Uterus (tissue), 3 donors: ENCODE measurements at regions not wholly inside any gene's neighbourhood (a gene's known extent, or its start where the extent isn't known, plus 50 kb on each side); places are given as distances from the start of the nearest gene placed in this dataset.

ENCODE experiments used
- DNase-seq, 2 donors: peaks; one replicate each; pipeline ENCODE4 v3.0.0-alpha.2; 2019 to 2020
- H3K27ac ChIP-seq, 2 donors: fragments of 200-600 bp; sonication (generic); 1 replicate in 1 of 2; 2 replicates in 1 of 2; pipeline ENCODE4 v1.5.1; 2016 to 2018
- H3K27me3 ChIP-seq, 2 donors: fragments of 200-600 bp; sonication (generic); one replicate each; pipeline ENCODE4 v1.5.1; 2018 to 2019; ENCODE audit warnings: control low read depth in 1 of 2
- H3K36me3 ChIP-seq, 2 donors: fragments of 200-600 bp; sonication (generic); one replicate each; pipeline ENCODE4 v1.5.1; 2019; ENCODE audit warnings: control low read depth in 1 of 2
- H3K4me1 ChIP-seq, 2 donors: fragments of 200-600 bp; sonication (generic); one replicate each; pipeline ENCODE4 v1.5.1; 2018 to 2019; ENCODE audit warnings: control low read depth in 1 of 2
- H3K4me3 ChIP-seq, 2 donors: fragments of 200-600 bp; sonication (generic); 1 replicate in 1 of 2; 2 replicates in 1 of 2; pipeline ENCODE4 v1.5.1; 2018 to 2019; ENCODE audit warnings: mild to moderate bottlenecking in 1 of 2
- H3K9me3 ChIP-seq, 2 donors: fragments of 200-600 bp; sonication (generic); one replicate each; pipeline ENCODE4 v1.5.1; 2019; ENCODE audit warnings: control low read depth in 1 of 2
- POLR2A ChIP-seq, 2 donors: fragments of 450-650 bp; IDR thresholded peaks; one replicate each; pipeline ENCODE4 v1.6.1; 2016; ENCODE audit warnings: antibody characterized with exemption in 2 of 2, mild to moderate bottlenecking in 1 of 2, moderate library complexity in 1 of 2
- intact Hi-C: fragments of 100-400 bp; cut with DNase I; formaldehyde crosslinking; loops from one replicate; pipeline ENCODE4 v1.15.1; 2023; ENCODE audit warnings: low total_unique reads
- TF ChIP-seq, protein P1 (sequence below), 4 experiments: fragments of 200-600 bp in 2 of 4; fragments of 450-650 bp in 2 of 4; sonication (generic) in 2 of 4; IDR thresholded peaks; one replicate each; pipeline ENCODE4 v1.5.1; 2016 to 2019; ENCODE audit warnings: antibody characterized with exemption in 4 of 4, mild to moderate bottlenecking in 2 of 4, moderate library complexity in 1 of 4
- donor health status: DM: yes; HTN: yes; CAD: no.

- no peak for DNase-seq
- H3K36me3 ChIP-seq = no peaks in the 10 kb centered on the region
- intact Hi-C loops = no loop called here
- H3K9me3 ChIP-seq = no peaks in the 10 kb centered on the region
- H3K27ac ChIP-seq = no peak overlapping the region
- no peak overlapping the region for H3K4me3 ChIP-seq
- no peaks in the 10 kb centered on the region for H3K4me1 ChIP-seq
- TF ChIP-seq, protein P1, sequence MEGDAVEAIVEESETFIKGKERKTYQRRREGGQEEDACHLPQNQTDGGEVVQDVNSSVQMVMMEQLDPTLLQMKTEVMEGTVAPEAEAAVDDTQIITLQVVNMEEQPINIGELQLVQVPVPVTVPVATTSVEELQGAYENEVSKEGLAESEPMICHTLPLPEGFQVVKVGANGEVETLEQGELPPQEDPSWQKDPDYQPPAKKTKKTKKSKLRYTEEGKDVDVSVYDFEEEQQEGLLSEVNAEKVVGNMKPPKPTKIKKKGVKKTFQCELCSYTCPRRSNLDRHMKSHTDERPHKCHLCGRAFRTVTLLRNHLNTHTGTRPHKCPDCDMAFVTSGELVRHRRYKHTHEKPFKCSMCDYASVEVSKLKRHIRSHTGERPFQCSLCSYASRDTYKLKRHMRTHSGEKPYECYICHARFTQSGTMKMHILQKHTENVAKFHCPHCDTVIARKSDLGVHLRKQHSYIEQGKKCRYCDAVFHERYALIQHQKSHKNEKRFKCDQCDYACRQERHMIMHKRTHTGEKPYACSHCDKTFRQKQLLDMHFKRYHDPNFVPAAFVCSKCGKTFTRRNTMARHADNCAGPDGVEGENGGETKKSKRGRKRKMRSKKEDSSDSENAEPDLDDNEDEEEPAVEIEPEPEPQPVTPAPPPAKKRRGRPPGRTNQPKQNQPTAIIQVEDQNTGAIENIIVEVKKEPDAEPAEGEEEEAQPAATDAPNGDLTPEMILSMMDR (IDR thresholded peaks at IDR 0.05) = no peak
- TF ChIP-seq POLR2A (IDR thresholded peaks at IDR 0.05) = no peak
- H3K27me3 ChIP-seq = no peaks in the 10 kb centered on the region
These were observed 1283.9 kb upstream of the CELF2 start for GRCh38 chr10:9733766-9734165.

DNA sequence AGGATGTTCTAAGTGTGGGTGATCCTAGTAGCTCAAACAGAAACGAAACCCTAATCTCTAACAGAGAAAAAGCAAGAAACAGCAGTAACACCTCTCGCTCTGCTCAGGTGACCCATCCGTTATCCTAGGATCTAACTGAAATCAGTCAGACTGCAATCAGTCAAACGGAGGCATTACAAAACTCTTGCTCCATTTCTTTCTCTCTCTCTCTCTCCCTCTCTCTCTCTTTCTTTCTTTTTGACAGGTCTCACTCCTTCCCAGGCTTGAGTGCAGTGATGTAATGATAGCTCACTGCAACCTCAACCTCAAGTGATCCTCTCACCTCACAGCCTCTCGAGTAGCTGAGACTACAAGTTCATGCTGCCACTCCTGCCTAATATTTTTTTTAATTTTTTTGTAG lies 1283.5 kb upstream of the CELF2 start:
- TF ChIP-seq, protein P1 (IDR thresholded peaks at IDR 0.05) = no peak
- TF ChIP-seq POLR2A (IDR thresholded peaks at IDR 0.05) = no peak
- Histone ChIP-seq H3K9me3 (no peaks in the 10 kb centered on the region), H3K4me1 (no peaks in the 10 kb centered on the region), H3K36me3 (no peaks in the 10 kb centered on the region), H3K4me3 (no peak overlapping the region), H3K27me3 (no peaks in the 10 kb centered on the region), H3K27ac (no peak overlapping the region)
- intact Hi-C loops = no loop called here
- DNase-seq = no peak

DNA sequence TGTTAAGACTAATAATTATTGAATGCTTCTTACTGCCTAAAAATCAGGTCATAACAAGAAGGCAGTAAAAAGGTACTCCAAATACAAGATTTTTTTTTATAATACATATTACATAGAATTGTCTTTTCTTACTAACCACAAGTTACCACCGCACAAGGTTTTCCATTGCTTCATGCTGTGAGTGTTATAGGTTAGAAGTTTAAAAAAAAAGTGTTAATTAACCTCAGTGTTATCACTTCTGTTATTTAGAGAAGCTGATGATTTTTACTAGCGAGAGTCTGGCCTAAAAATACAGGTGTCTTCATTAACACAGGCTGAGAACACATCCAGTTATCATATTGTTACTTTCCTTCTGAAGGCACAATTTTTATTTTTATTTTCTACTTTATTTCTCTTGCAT lies 1281.9 kb upstream of the CELF2 start:
- Histone ChIP-seq H3K27me3 (no peaks in the 10 kb centered on the region), H3K4me3 (no peak overlapping the region), H3K4me1 (no peaks in the 10 kb centered on the region), H3K36me3 (no peaks in the 10 kb centered on the region), H3K27ac (no peak overlapping the region), H3K9me3 (no peaks in the 10 kb centered on the region)
- no peak for DNase-seq
- intact Hi-C loops = no loop called here
- TF ChIP-seq, protein P1 (IDR thresholded peaks at IDR 0.05) = no peak
- TF ChIP-seq POLR2A (IDR thresholded peaks at IDR 0.05) = no peak

DNA sequence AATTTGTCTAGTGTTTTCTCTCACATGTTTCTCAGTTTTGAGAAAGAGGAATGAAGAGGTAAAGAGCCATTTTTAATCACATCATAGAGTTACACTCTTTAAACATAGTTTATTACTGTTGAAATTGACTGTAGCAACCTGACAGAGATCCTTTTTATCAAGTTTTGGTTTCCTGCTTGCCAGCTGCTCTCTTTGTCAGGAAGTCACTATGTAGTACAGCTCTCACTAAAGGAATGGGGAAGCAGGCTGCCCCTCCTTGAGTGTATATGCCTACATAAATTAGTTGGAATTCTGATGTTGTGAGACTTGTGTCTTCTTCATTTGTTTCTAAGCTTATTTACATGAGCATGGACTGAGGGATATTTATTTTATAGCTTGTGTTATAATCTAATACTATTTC lies 1274.0 kb upstream of the CELF2 start:
- no peak for TF ChIP-seq POLR2A (IDR thresholded peaks at IDR 0.05)
- TF ChIP-seq, protein P1 (IDR thresholded peaks at IDR 0.05) = no peak
- DNase-seq = no peak
- H3K4me1 ChIP-seq = no peaks in the 10 kb centered on the region
- no peaks in the 10 kb centered on the region for H3K27me3 ChIP-seq
- intact Hi-C loops = no loop called here
- H3K36me3 ChIP-seq = no peaks in the 10 kb centered on the region
- no peak overlapping the region for H3K27ac ChIP-seq
- no peaks in the 10 kb centered on the region for H3K9me3 ChIP-seq
- no peak overlapping the region for H3K4me3 ChIP-seq

GRCh38 chr10:9745158-9745557 lies 1272.5 kb upstream of the CELF2 start:
- Histone ChIP-seq H3K36me3 (no peaks in the 10 kb centered on the region), H3K27ac (no peak overlapping the region), H3K4me1 (no peaks in the 10 kb centered on the region), H3K9me3 (no peaks in the 10 kb centered on the region), H3K4me3 (no peak overlapping the region), H3K27me3 (no peaks in the 10 kb centered on the region)
- TF ChIP-seq, protein P1 (IDR thresholded peaks at IDR 0.05) = no peak
- no peak for TF ChIP-seq POLR2A (IDR thresholded peaks at IDR 0.05)
- no peak for DNase-seq
- intact Hi-C loops = no loop called here
